Activated T-helper 1 cell treated with Interleukin-2 at 50 U/mL for 16 hours (primary cell): ENCODE measurements at regions not wholly inside any gene's neighbourhood (a gene's known extent, or its start where the extent isn't known, plus 50 kb on each side); places are given as distances from the start of the nearest gene placed in this dataset.
"Not testable (repeated sequence)": the region's sequence is repeated elsewhere in the genome, so short reads cannot be mapped to it uniquely, and the experiment has no call there.

Experiments
- DNase-seq: peaks from one replicate; pipeline ENCODE4 v3.0.0-alpha.2; 2020; ENCODE audit warnings: low read depth

- no peak for DNase-seq
Observed at GRCh38 chr5:108531367-108532128, 149.7 kb upstream of the FBXL17 start.

- DNase-seq = no peak
Observed at GRCh38 chr5:108530706-108531105, 148.8 kb upstream of the FBXL17 start.

GRCh38 chr5:108529381-108529780 lies 147.5 kb upstream of the FBXL17 start:
- no peak for DNase-seq

GRCh38 chr5:108528655-108529054 lies 146.8 kb upstream of the FBXL17 start:
- no peak for DNase-seq

- no peak for DNase-seq
Observed at GRCh38 chr5:108524564-108524963, 142.7 kb upstream of the FBXL17 start.

- DNase-seq = no peak
Observed at GRCh38 chr5:108523360-108523759, 141.5 kb upstream of the FBXL17 start.

GRCh38 chr5:108521841-108522506 lies 140.1 kb upstream of the FBXL17 start:
- no peak for DNase-seq

GRCh38 chr5:108521011-108521700 lies 139.3 kb upstream of the FBXL17 start:
- no peak for DNase-seq

GRCh38 chr5:108516785-108517184 lies 134.9 kb upstream of the FBXL17 start:
- no peak for DNase-seq

- DNase-seq = no peak
Observed at GRCh38 chr5:108515517-108516105, 133.7 kb upstream of the FBXL17 start.

GRCh38 chr5:108508979-108509378 lies 127.1 kb upstream of the FBXL17 start:
- no peak for DNase-seq

- no peak for DNase-seq
Observed at GRCh38 chr5:108507631-108508030, 125.7 kb upstream of the FBXL17 start.

- no peak for DNase-seq
Observed at GRCh38 chr5:108505608-108506007, 123.7 kb upstream of the FBXL17 start.

- no peak for DNase-seq
Observed at GRCh38 chr5:108504974-108505373, 123.1 kb upstream of the FBXL17 start.

- DNase-seq = no peak
Observed at GRCh38 chr5:108503986-108504385, 122.1 kb upstream of the FBXL17 start.

- DNase-seq = not testable (repeated sequence)
Observed at GRCh38 chr5:108495615-108496014, 113.7 kb upstream of the FBXL17 start.

- no peak for DNase-seq
Observed at GRCh38 chr5:108487951-108488350, 106.1 kb upstream of the FBXL17 start.

GRCh38 chr5:108484035-108484434 lies 102.1 kb upstream of the FBXL17 start:
- DNase-seq = no peak

- no peak for DNase-seq
Observed at GRCh38 chr5:108481355-108481931, 99.5 kb upstream of the FBXL17 start.

- no peak for DNase-seq
Observed at GRCh38 chr5:108472237-108472636, 90.3 kb upstream of the FBXL17 start.

GRCh38 chr5:108467563-108467962 lies 85.7 kb upstream of the FBXL17 start:
- DNase-seq = no peak

- DNase-seq = no peak
Observed at GRCh38 chr5:108461628-108462367, 79.9 kb upstream of the FBXL17 start.
